Stimulated activated CD8-positive, alpha-beta memory T cell treated with anti-CD3 and anti-CD28 coated beads, Interleukin-12 subunit alpha, Interleukin-12 subunit beta, amount 100 ng/mL, for 24 hours (primary cell): ENCODE measurements at regions not wholly inside any gene's neighbourhood (a gene's known extent, or its start where the extent isn't known, plus 50 kb on each side); places are given as distances from the start of the nearest gene placed in this dataset.

Experiments
- DNase-seq: peaks from one replicate; pipeline ENCODE4 v3.0.0-alpha.2; 2020; ENCODE audit errors: extremely low read depth

DNA sequence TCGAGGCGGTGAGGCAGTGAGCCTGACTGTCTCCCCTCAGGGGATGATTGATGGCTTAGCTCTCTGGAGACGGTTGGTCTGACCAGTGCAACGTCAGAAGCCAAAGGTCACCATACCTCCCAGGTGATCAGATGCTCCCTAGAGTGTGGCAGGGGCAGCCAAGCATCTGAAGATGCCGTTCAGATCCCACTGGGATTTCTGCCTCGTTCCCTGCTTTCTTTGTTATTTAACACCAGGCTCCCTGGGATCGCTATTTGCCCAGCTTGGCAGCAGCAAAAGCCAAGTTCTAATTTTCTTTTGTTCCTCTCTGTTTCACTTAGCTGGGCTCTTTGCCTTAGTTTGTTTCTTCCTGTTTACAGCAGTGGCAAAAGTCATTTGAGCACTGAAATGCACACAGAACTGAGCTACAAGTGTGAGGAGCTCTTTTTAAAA is 53.5 kb upstream of the SVIL start:
- DNase-seq: no peak

DNA sequence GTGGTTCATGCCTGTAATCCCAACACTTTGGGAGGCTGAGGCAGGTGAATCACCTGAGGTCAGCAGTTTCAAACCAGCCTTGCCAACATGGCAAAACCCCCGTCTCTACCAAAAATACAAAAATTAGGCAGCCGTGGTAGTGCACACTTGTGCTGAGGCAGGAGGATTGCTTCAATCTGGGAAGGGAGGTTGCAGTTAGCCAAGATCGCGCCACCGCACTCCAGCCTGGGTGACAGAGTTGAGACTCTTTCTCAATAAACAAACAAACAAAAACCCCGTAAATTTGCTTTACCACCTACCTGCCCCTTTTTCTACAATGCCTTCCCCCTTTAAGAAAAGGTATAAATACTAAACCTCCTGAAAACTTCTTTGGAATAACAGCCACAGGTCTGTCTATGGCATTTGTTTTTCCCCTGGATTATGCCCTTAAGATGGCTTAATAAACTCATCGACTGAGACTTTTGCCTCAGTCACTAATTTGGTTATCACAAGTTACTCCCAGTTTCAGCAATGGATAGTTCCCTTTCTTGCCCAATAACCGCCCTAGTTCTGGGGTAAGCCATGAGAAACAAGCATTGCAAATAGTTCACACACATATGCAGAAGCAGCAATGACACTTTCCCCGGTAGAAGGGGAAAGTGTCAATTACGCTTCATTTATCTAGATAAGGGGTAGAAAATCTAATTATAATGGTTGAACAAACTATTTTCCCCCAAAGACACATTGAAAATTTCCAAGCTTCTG is 52.8 kb upstream of the SVIL start:
- no peak for DNase-seq

DNA sequence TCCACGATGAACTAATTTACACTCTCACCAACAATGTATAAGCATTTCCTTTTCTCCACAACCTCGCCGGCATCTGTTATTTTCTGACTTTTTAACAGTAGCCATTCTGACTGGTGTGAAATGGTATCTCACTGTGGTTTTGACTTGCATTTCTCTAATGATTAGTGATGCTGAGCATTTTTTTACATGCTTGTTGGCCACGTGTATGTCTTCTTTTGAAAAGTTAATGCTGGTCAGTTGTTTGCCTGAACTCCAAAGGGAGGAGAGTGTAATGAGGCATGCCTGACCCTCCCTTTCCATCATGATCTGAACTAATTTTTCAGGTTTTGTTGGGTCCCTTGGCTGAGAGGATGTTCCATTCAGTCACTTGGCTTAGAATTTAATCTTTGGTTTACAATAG is 50.7 kb upstream of the SVIL start:
- DNase-seq: no peak
